Keratinocyte (primary cell): ENCODE measurements at regions not wholly inside any gene's neighbourhood (a gene's known extent, or its start where the extent isn't known, plus 50 kb on each side); places are given as distances from the start of the nearest gene placed in this dataset.

ENCODE experiments used
- EZH2 ChIP-seq: IDR thresholded peaks from one replicate; pipeline ENCODE4 v1.6.1; 2012; ENCODE audit warnings: inconsistent platforms, mild to moderate bottlenecking, low read length, moderate library complexity
- TF ChIP-seq, protein P1 (sequence below), 3 experiments: IDR thresholded peaks in 1 of 3; conservative IDR thresholded peaks in 1 of 3; optimal IDR thresholded peaks in 1 of 3; 2 replicates in 2 of 3; 3 replicates in 1 of 3; pipeline versions ENCODE3 to v1.5.1; 2011; ENCODE audit warnings: low read length in 3 of 3, mild to moderate bottlenecking in 3 of 3, moderate library complexity in 2 of 3, control low read depth in 1 of 3, inconsistent platforms in 1 of 3; ENCODE audit not compliant: insufficient read depth in 2 of 3; ENCODE audit errors: extremely low read depth in 1 of 3

DNA sequence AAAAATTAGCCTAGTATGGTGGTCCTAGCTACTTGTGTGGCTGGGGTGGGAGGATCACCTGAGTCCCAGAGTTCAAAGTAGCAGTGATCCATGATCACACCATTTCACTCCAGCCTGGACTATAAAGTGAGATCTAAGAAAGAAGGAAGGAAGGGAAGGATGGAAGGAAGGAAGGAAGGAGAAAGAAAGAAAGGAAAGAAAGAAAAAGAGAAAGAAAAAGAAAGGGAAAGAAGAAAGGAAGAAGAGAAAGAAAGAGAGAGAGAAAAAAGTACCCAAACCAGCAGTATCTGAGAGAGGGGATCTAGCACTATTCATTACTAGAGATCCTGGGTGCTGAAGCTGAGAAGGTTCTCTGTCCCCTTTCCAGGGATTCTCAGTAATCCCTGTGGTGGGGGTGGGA is 197.8 kb downstream of the CD83 start:
- TF ChIP-seq, protein P1, sequence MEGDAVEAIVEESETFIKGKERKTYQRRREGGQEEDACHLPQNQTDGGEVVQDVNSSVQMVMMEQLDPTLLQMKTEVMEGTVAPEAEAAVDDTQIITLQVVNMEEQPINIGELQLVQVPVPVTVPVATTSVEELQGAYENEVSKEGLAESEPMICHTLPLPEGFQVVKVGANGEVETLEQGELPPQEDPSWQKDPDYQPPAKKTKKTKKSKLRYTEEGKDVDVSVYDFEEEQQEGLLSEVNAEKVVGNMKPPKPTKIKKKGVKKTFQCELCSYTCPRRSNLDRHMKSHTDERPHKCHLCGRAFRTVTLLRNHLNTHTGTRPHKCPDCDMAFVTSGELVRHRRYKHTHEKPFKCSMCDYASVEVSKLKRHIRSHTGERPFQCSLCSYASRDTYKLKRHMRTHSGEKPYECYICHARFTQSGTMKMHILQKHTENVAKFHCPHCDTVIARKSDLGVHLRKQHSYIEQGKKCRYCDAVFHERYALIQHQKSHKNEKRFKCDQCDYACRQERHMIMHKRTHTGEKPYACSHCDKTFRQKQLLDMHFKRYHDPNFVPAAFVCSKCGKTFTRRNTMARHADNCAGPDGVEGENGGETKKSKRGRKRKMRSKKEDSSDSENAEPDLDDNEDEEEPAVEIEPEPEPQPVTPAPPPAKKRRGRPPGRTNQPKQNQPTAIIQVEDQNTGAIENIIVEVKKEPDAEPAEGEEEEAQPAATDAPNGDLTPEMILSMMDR (optimal IDR thresholded peaks at IDR 0.05 in 1 of 3, IDR thresholded peaks at IDR 0.05 in 1 of 3, conservative IDR thresholded peaks at IDR 0.05 in 1 of 3; ENCODE audit: extremely low read depth in 1 of 3, insufficient read depth in 2 of 3, low read length in 3 of 3) = no peak
- TF ChIP-seq EZH2 = no peak
